Peyer's patch (tissue), 4 donors: ENCODE measurements at regions not wholly inside any gene's neighbourhood (a gene's known extent, or its start where the extent isn't known, plus 50 kb on each side); places are given as distances from the start of the nearest gene placed in this dataset.

Experiments used
- POLR2A ChIP-seq, 2 donors: fragments of 450-650 bp; IDR thresholded peaks; one replicate each; pipeline ENCODE4 v1.5.1; 2017; ENCODE audit warnings: antibody characterized with exemption in 2 of 2, mild to moderate bottlenecking in 2 of 2, moderate library complexity in 2 of 2
- TF ChIP-seq, protein P1 (sequence below), 6 experiments: fragments of 450-650 bp in 4 of 6; fragments of 200-600 bp in 2 of 6; sonication (generic) in 1 of 6; IDR thresholded peaks; one replicate each; pipeline ENCODE4 v1.5.1; 2017 to 2019; ENCODE audit warnings: antibody characterized with exemption in 6 of 6, mild to moderate bottlenecking in 3 of 6, moderate library complexity in 1 of 6

DNA sequence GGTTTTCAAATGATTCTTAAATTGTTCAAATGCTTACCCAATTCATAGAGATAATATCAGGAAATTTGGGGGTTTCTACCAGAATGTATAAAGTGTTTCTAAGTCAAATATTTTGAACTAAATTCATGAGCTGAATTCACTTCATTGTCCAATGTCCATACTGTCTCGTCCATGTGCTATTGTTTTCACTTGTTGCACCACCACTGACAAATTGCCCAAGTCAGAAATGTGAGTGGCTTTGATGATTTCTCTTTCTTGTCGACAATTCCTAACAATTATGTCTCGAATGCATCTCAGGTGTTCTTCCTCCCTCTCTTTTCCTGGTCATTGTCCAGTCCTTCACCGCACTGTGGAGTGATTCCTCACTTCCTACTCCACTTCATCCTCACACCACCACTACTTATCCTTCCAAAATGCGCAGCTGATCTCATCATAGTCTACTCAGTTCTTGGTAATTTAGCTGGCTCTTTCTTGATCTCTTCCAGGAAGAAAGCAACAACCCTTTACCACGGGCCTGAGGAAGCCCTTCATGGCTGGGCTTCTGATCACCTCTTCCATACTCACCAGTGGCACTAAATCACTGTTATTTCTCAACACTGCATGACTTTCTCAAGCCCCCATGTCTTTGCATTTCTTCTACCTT lies 161.1 kb downstream of the FOXA2 start:
- TF ChIP-seq, protein P1, sequence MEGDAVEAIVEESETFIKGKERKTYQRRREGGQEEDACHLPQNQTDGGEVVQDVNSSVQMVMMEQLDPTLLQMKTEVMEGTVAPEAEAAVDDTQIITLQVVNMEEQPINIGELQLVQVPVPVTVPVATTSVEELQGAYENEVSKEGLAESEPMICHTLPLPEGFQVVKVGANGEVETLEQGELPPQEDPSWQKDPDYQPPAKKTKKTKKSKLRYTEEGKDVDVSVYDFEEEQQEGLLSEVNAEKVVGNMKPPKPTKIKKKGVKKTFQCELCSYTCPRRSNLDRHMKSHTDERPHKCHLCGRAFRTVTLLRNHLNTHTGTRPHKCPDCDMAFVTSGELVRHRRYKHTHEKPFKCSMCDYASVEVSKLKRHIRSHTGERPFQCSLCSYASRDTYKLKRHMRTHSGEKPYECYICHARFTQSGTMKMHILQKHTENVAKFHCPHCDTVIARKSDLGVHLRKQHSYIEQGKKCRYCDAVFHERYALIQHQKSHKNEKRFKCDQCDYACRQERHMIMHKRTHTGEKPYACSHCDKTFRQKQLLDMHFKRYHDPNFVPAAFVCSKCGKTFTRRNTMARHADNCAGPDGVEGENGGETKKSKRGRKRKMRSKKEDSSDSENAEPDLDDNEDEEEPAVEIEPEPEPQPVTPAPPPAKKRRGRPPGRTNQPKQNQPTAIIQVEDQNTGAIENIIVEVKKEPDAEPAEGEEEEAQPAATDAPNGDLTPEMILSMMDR (IDR thresholded peaks at IDR 0.05): no peak
- TF ChIP-seq POLR2A (IDR thresholded peaks at IDR 0.05): no peak
